HG03520 (cell line): ENCODE measurements at regions not wholly inside any gene's neighbourhood (a gene's known extent, or its start where the extent isn't known, plus 50 kb on each side); places are given as distances from the start of the nearest gene placed in this dataset.

Experiments used
- ATAC-seq: cut with Tn5 transposase; IDR thresholded peaks from one replicate; pipeline ENCODE4 v1.9.1; 2021; ENCODE audit warnings: mild to moderate bottlenecking, moderate library complexity; ENCODE audit not compliant: unreplicated experiment

DNA sequence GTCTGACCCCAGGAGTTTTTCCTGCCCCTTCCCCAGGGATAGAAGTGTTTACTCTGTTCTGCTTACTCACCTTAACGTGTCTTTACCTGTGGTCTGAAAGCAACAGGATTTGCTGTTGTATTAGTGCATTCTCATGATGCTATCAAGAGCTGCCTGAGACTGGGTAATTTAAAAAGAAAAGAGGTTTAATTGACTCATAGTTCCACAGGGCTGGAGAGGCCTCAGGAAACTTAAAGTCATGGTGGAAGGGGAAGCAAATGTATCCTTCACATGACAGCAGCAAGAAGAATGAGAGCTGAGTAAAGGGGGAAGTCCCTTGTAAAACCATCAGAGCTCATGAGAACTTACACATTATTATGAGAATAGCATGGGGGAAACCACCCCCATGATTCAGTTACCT is 240.4 kb downstream of the SNAPC1 start:
- no peak for ATAC-seq

GRCh38 chr14:62003701-62004100 is 241.5 kb downstream of the SNAPC1 start:
- no peak for ATAC-seq

DNA sequence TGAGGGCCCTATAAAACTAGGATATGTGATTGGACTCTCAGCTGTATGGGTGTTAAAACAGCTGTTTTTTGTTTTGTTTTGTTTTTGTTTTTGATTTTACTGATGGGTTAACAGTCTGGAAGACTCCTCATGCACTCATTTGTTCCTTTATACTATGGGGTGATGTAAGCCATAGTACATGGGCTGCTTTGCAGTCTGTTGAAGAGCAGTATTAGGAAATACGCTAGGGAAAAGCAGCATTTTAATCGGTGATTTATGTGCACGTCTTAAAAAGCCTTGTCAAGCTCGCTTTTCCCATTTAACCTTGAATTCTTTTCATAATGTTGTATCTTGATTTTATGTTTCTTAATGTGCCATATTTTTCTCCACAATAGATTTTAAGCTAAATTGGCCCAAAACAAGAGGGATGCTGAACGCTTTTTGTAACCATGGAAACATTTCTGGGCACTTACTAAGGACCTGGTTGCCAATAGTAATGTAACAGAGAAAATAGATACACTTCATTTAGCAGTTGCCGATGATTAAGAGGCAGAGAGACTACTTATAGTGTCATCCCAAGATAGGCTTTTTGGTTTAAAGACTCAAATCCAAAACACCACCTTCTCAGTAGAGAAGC is 244.0 kb downstream of the SNAPC1 start:
- no peak for ATAC-seq

DNA sequence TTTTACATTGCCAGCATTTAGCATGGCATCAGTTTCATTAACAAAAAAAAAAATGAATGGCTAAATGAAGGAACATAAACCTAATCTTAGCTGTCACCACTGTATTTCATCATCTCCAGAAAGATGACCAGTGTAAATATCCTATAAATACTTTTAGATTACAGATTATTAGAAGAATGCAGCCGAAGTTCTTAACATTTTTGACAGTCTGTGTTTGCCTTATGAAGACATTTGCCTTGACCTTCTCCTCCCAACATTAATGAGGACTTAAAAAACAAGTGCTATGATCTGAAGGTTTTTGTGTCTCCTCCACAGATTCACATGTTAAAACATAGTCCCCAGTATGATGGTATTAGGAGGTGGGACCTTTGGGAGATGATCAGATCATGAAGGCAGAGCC is 253.0 kb downstream of the SNAPC1 start:
- no peak for ATAC-seq

DNA sequence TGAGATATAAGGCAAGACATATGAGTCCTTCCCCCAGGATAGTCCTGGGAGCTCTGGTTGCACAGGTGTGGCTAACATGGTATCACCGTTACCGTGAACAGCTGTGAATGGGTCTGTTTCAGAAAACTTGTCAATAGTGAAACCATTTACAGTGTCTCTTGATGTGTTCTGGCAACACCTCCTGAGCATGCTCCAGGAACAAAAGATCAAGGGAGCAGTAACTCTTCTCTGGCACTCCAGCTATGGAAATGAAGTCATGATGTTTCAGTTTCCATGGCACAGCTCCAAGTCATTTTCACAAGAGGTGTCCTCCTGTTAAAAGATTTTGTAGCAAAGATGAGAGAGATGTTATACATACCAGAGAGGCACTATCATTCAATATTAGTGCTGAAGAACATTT is 253.7 kb downstream of the SNAPC1 start:
- ATAC-seq: no peak

DNA sequence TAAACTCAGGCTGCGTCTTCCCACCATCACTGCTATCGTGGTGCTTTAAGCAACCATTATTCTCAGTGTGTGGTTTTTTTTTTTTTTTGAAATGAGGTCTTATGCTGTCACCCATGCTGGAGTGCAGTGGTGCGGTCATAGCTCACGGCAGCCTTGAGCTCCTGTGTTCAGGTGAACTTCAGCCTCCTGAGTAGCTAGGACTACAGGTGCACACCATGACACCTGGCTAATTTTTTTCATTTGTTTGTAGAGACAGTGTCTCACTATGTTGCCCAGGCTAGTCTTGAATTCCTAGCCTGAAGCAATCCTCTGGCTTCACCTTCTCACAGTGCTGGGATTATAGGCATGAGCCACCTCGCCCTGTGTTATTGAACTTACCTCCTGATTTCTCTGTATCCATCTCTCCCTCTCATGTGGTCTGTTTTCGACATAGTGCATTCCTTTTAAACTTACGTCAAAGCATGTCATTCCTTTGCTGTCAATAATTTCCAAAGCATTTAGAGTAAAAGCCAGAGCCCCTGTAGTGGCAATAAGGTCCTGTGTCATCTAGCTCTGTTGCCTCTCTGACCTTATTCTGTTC is 255.5 kb downstream of the SNAPC1 start:
- no peak for ATAC-seq

DNA sequence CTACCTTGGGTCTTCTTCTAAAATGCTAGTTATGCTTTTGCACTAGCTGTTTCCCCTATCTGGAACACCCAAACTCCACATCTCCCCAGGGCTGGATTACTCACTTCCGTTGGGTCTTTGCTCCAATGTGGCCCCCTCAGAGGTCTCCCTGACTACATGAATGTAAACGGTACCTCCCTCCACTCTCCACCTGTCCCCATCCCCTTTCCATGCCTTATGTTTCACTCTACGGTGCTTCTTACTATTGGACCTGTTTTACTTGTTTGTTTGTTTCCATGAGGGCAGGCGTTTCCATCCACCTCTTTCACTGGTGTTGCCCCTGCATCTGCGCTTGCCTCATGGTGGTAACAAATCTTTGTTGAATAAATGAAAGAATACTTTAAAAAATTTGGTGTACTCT is 256.4 kb downstream of the SNAPC1 start:
- no peak for ATAC-seq

DNA sequence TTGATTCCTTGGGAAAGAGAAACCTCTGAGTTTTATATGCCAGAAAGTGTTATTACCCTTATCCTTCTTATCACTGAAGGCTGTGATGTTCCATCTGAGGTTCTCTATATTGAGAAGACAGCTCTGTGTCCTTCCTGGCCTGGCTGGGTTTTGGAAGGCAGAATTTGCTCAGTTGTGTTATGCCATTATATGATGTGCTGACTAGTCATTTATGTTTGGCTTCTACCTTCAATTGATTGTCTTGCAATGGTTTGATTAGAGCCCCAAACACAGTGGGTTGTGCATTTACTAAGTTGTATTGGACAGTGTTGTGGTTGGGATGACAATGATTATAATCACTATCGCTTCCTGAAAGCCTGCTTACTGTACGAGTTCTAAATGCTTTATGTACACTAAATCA is 265.7 kb downstream of the SNAPC1 start:
- ATAC-seq: no peak

GRCh38 chr14:62029569-62029924 is 267.3 kb downstream of the SNAPC1 start:
- ATAC-seq: peak; percentile 70

DNA sequence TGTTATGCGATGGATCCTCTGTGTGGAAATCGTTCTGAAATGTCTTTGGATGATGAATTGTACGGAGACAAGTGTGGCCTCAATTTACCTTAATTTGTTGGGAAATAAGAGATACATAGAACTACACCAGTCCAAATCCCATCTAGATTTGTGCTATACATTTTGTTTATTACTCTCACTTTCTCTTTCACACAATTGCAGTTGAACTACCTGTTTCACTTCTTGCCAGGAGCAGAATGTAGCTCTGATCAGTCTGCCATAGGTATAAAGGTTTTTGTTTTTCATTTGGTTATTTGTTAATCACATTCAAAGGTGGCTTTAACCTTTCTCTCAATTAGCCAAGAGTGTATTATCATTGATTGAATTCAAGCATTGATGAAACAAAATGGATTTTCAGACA is 268.2 kb downstream of the SNAPC1 start:
- ATAC-seq: no peak

DNA sequence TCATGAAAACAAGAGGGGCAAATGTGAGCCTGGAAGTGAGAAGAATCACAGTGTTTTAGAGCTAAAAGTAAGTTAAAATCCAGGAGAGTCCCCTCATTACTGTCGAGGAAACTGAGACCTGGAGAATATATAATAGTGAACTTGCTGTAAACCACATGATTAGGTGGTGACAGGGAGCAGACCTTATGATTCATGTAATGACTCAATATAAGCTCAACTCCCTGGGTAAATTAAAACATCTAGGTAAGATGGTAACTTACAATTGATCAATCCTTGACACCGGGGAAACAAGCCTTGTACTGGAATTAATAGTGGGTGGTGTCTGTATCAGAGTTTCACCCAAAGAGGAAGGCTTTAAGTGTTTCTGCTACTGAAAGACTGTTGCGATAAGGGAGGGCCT is 269.3 kb downstream of the SNAPC1 start:
- ATAC-seq: no peak

- ATAC-seq: peak; percentile 97
Measured at GRCh38 chr14:62053188-62053587, 291.0 kb downstream of the SNAPC1 start.

GRCh38 chr14:62056789-62057188 is 294.6 kb downstream of the SNAPC1 start:
- no peak for ATAC-seq

DNA sequence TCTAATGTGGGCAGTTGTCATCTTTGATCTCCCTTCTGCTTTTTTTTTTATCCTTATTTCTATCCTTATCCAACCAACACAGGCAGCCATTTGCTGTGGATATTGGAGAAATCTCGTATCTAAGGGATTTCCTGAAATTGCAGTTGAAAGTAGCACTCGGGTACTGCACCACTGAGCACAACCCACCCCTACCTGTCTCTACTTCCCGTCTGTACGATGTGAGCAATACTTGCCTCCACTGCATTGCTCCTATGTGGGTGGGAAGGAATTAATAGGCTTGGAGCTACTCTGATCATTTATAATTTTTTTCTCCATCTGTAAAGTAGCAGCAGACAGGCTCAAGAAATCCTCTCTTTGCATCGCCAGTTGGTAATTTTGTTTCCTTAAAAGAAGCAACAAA is 300.4 kb downstream of the SNAPC1 start:
- no peak for ATAC-seq

GRCh38 chr14:62064751-62065323 is 302.6 kb downstream of the SNAPC1 start:
- ATAC-seq: no peak

DNA sequence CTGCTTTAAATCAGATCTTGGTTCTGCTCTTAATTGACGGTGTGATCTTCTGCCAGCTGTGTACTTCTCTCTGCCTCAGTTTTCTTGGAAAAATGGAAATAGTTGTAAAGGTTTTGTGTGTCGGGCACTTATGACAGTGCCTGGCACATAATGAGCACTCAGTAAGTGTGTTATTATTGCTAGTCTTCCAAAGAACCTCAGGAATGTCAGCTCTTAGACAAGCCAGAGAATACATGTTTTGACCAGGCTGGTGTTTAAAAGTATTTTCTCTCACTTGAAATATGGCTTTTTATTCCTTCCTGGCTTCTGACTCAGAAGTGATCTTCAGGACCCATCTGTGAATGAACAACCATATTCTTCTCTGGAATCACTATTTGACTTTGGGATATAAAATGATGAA is 304.1 kb downstream of the SNAPC1 start:
- no peak for ATAC-seq

GRCh38 chr14:62071039-62071438 is 308.8 kb downstream of the SNAPC1 start:
- ATAC-seq: no peak

DNA sequence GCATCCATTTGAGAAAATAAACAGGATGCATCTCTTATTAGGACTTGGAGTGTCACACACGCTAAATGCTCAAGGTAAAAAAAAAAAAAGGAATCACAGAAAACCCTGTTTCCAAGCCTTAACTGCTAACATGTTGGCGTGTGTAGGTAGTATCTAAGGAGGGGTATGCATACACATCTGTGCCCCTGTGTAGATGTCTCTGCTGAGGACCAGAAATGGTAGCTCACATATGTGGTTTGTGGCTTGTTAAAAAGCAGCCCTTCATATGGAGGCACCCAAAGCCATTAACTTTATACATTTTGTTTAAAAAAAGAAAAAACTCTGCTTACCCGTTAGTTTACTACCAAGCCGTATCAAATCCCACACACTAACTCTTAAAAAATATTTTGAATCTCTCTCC is 314.1 kb downstream of the SNAPC1 start:
- ATAC-seq: no peak

DNA sequence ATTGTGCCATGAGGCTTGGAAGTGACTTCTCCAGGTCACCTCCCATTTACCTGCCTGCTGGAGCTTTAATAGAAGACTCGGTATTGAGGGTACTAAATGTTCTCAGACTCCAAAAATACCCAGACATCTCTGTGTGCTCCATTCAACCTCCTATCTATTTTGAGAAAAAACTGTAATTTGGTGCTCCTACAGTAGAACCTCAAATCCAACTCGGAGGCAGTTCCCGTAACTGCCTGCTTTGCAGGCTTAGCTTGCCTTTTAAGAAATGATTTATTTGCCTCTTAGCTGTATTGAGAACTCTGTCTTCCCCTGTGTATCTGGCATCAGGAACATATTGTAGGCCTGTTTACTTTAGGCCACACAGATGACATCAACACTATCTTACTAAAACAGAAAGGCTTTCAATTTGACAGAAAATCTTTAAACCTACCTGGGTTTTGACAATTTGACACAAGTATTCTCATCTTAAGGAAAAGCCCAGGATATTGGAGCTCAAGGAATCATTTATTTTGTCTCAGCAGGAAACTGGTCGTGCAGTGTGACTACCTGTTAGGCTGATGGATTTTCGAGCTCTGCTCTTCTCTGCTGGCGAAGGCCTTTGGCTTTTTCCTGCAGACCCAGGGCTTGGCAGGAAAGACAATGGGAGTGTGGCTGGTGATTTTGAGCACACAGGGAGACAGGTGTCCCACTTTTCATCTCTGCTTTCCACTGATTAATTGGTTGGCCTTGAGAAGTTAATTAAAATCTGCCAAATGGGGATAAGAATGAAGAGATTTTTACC is 314.8 kb downstream of the SNAPC1 start:
- no peak for ATAC-seq

DNA sequence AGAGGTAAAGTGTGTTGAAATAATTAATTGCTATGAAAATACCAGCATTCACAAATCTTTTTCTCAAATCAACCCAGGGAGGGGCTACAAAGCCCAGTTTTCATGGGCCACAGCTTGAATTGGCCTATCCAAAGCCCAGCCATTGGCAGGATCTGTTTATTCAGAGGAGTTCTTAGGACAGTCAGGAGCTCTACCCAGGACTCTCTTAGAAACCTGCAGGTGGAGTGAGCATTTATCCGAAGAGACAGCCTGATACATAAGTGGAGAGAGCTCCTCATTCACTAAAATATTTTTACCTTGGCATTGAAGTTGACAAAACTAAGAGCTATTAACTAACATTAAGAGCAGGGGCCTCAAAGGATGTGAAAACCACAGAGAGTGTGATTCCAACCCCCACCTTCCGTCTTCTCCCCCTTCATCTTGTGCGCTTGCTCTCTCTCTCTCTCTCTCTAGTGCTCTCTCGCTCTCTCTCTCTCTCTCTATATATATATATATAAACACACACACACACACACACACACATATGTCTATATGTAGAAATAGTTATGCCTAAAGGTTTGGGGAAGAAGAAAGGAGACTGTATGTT is 315.5 kb downstream of the SNAPC1 start:
- ATAC-seq: no peak

DNA sequence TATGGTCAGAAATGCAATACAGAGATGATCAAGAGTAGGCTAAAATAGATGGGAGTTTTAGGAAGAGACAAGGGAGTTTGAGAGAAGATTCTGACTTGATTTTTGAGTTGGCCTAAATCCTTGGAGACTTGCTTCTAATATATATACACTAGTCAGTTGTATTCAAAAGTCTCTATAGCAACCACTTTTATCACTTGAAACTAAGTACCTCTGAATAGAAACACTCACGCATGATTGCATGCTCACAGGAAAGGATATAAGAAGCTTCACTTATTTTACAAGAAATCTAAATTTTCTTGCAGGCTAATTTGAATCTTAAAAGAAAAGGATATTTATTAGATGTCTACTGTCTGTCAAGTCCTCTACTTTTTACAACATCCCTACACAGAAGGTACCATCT is 316.8 kb downstream of the SNAPC1 start:
- peak; percentile 46 for ATAC-seq
